Rectal smooth muscle tissue (tissue), 1 donor: ENCODE measurements at regions not wholly inside any gene's neighbourhood (a gene's known extent, or its start where the extent isn't known, plus 50 kb on each side); places are given as distances from the start of the nearest gene placed in this dataset.
"Not testable (repeated sequence)": the region's sequence is repeated elsewhere in the genome, so short reads cannot be mapped to it uniquely, and the experiment has no call there.

Experiments
- H3K27ac ChIP-seq: one replicate; pipeline ENCODE4 v1.7.0; 2013; ENCODE audit warnings: low read depth, low read length, inconsistent platforms
- H3K27me3 ChIP-seq: one replicate; pipeline ENCODE4 v1.7.0; 2013; ENCODE audit warnings: low read length; ENCODE audit not compliant: control insufficient read depth, insufficient read depth
- H3K36me3 ChIP-seq: one replicate; pipeline ENCODE4 v1.7.0; 2013; ENCODE audit warnings: low read length; ENCODE audit not compliant: control insufficient read depth, insufficient read depth
- H3K4me1 ChIP-seq: one replicate; pipeline ENCODE4 v1.7.0; 2013; ENCODE audit warnings: low read length; ENCODE audit not compliant: control insufficient read depth, insufficient read depth
- H3K4me3 ChIP-seq: one replicate; pipeline ENCODE4 v1.7.0; 2013; ENCODE audit warnings: low read length
- H3K9ac ChIP-seq: one replicate; pipeline ENCODE4 v1.7.0; 2013; ENCODE audit warnings: low read length

- Histone ChIP-seq H3K27ac (no peak overlapping the region), H3K4me3 (no peak overlapping the region), H3K4me1 (peaks cover 7% of the 10 kb centered on the region), H3K27me3 (no peaks in the 10 kb centered on the region), H3K36me3 (no peaks in the 10 kb centered on the region), H3K9ac (no peak overlapping the region)
Measured at GRCh38 chr9:80678906-80679305, 1010.4 kb downstream of the TLE1 start.

GRCh38 chr9:80673496-80673895 is 1015.9 kb downstream of the TLE1 start:
- Histone ChIP-seq H3K4me3 (no peak overlapping the region), H3K36me3 (no peaks in the 10 kb centered on the region), H3K27ac (no peak overlapping the region), H3K4me1 (no peaks in the 10 kb centered on the region), H3K27me3 (no peaks in the 10 kb centered on the region), H3K9ac (no peak overlapping the region)

- no peaks in the 10 kb centered on the region for H3K27me3 ChIP-seq
- H3K9ac ChIP-seq: no peak overlapping the region
Measured at GRCh38 chr9:80665479-80665878, 1023.9 kb downstream of the TLE1 start.

GRCh38 chr9:80664327-80665210 is 1024.8 kb downstream of the TLE1 start:
- no peak overlapping the region for H3K4me3 ChIP-seq
- no peaks in the 10 kb centered on the region for H3K27me3 ChIP-seq
- H3K36me3 ChIP-seq: no peaks in the 10 kb centered on the region
- H3K27ac ChIP-seq: no peak overlapping the region
- H3K4me1 ChIP-seq: peaks cover 4% of the 10 kb centered on the region
- H3K9ac ChIP-seq: no peak overlapping the region

More at GRCh38 chr9:80665479-80665878, 1023.9 kb downstream of the TLE1 start:
- H3K27ac ChIP-seq: no peak overlapping the region
- H3K4me3 ChIP-seq: no peak overlapping the region
- H3K4me1 ChIP-seq: peaks cover 4% of the 10 kb centered on the region
- H3K36me3 ChIP-seq: no peaks in the 10 kb centered on the region

GRCh38 chr9:80659751-80660150 is 1029.6 kb downstream of the TLE1 start:
- H3K4me1 ChIP-seq, H3K4me3 ChIP-seq, H3K9ac ChIP-seq, H3K27ac ChIP-seq, H3K36me3 ChIP-seq, H3K27me3 ChIP-seq: not testable (repeated sequence)

- Histone ChIP-seq H3K4me3 (no peak overlapping the region), H3K4me1 (peaks cover 15% of the 10 kb centered on the region), H3K9ac (no peak overlapping the region), H3K36me3 (no peaks in the 10 kb centered on the region), H3K27me3 (no peaks in the 10 kb centered on the region), H3K27ac (peak overlapping the region; percentile 43)
Measured at GRCh38 chr9:80651044-80651443, 1038.3 kb downstream of the TLE1 start.

- peaks cover 15% of the 10 kb centered on the region for H3K4me1 ChIP-seq
- no peaks in the 10 kb centered on the region for H3K36me3 ChIP-seq
- no peak overlapping the region for H3K4me3 ChIP-seq
- H3K27ac ChIP-seq: peak overlapping the region; percentile 52
- no peak overlapping the region for H3K9ac ChIP-seq
- no peaks in the 10 kb centered on the region for H3K27me3 ChIP-seq
Measured at GRCh38 chr9:80649496-80649895, 1039.9 kb downstream of the TLE1 start.

GRCh38 chr9:80649001-80649420 is 1040.3 kb downstream of the TLE1 start:
- Histone ChIP-seq H3K4me3 (no peak overlapping the region), H3K4me1 (peaks cover 15% of the 10 kb centered on the region), H3K36me3 (no peaks in the 10 kb centered on the region), H3K27me3 (no peaks in the 10 kb centered on the region), H3K27ac (peak overlapping the region; percentile 52), H3K9ac (no peak overlapping the region)

- H3K9ac ChIP-seq: no peak overlapping the region
- H3K36me3 ChIP-seq: no peaks in the 10 kb centered on the region
- no peak overlapping the region for H3K27ac ChIP-seq
Measured at GRCh38 chr9:80648336-80648735, 1041.0 kb downstream of the TLE1 start.

GRCh38 chr9:80646211-80646610 is 1043.1 kb downstream of the TLE1 start:
- no peaks in the 10 kb centered on the region for H3K36me3 ChIP-seq
- H3K4me3 ChIP-seq: no peak overlapping the region
- H3K9ac ChIP-seq: no peak overlapping the region
- peaks cover 12% of the 10 kb centered on the region for H3K4me1 ChIP-seq
- H3K27ac ChIP-seq: no peak overlapping the region
- no peaks in the 10 kb centered on the region for H3K27me3 ChIP-seq

More at GRCh38 chr9:80648336-80648735, 1041.0 kb downstream of the TLE1 start:
- Histone ChIP-seq H3K4me1 (peaks cover 15% of the 10 kb centered on the region), H3K4me3 (no peak overlapping the region), H3K27me3 (no peaks in the 10 kb centered on the region)

GRCh38 chr9:80644044-80644443 is 1045.3 kb downstream of the TLE1 start:
- Histone ChIP-seq H3K36me3 (no peaks in the 10 kb centered on the region), H3K27ac (no peak overlapping the region), H3K4me1 (peaks cover 7% of the 10 kb centered on the region), H3K27me3 (no peaks in the 10 kb centered on the region), H3K9ac (no peak overlapping the region), H3K4me3 (no peak overlapping the region)

GRCh38 chr9:80635065-80635464 is 1054.3 kb downstream of the TLE1 start:
- no peaks in the 10 kb centered on the region for H3K27me3 ChIP-seq
- no peak overlapping the region for H3K4me3 ChIP-seq
- H3K27ac ChIP-seq: no peak overlapping the region
- H3K4me1 ChIP-seq: no peaks in the 10 kb centered on the region
- no peaks in the 10 kb centered on the region for H3K36me3 ChIP-seq
- H3K9ac ChIP-seq: no peak overlapping the region

- H3K4me1 ChIP-seq: no peaks in the 10 kb centered on the region
- no peak overlapping the region for H3K9ac ChIP-seq
- H3K27ac ChIP-seq: no peak overlapping the region
- H3K36me3 ChIP-seq: no peaks in the 10 kb centered on the region
- no peak overlapping the region for H3K4me3 ChIP-seq
- H3K27me3 ChIP-seq: no peaks in the 10 kb centered on the region
Measured at GRCh38 chr9:80632041-80632440, 1057.3 kb downstream of the TLE1 start.
